HG03175 (cell line): ENCODE measurements at regions not wholly inside any gene's neighbourhood (a gene's known extent, or its start where the extent isn't known, plus 50 kb on each side); places are given as distances from the start of the nearest gene placed in this dataset.

Experiments used
- ATAC-seq: cut with Tn5 transposase; IDR thresholded peaks from one replicate; pipeline ENCODE4 v1.9.1; 2021; ENCODE audit warnings: mild to moderate bottlenecking, moderate library complexity; ENCODE audit not compliant: unreplicated experiment

- no peak for ATAC-seq
These were observed 1295.1 kb upstream of the PCDH20 start for GRCh38 chr13:62710787-62711186.

DNA sequence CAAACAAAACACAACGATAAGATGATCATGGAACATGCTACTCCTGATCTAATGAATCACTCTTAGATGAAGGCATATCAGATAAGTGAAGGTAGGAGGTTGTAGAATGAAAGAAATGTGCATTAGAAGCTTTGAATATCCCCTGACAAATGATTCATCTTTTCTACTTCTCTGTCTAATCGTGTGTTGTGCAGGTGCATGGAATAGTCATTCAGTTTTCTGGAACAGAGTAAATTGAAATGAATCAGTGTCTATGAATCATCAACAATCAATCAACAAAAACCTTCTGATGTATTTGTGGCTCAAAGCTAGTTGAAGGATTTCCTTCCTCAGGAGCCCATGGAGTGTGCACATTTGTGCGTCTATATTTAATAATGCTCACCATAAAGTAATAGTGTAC lies 1290.4 kb upstream of the PCDH20 start:
- ATAC-seq, result no peak

DNA sequence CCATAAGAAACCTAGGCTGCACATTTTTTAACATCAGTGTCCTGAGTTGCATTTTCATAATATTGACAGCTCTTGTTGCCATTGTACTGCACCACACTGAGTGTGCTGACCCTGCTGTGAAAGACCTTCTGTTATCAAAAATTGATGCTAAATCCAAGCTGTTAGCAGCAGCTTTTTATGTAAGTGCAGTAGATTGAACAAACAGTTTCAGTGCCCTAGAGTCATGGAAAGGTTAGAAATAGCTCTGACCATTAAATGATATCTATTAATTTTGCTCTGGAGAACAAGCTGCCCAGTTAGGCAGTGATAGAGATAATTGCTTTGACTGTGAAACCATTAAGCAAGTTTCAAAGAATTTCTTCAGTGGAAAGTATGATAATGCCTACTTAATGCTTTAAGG lies 1289.2 kb upstream of the PCDH20 start:
- ATAC-seq, result no peak

- ATAC-seq, result no peak
These were observed 1286.9 kb upstream of the PCDH20 start for GRCh38 chr13:62702502-62702901.

GRCh38 chr13:62697701-62698100 lies 1282.1 kb upstream of the PCDH20 start:
- no peak for ATAC-seq

GRCh38 chr13:62696490-62696889 lies 1280.8 kb upstream of the PCDH20 start:
- no peak for ATAC-seq

GRCh38 chr13:62687732-62688131 lies 1272.1 kb upstream of the PCDH20 start:
- no peak for ATAC-seq

GRCh38 chr13:62684359-62684758 lies 1268.7 kb upstream of the PCDH20 start:
- ATAC-seq, result no peak

DNA sequence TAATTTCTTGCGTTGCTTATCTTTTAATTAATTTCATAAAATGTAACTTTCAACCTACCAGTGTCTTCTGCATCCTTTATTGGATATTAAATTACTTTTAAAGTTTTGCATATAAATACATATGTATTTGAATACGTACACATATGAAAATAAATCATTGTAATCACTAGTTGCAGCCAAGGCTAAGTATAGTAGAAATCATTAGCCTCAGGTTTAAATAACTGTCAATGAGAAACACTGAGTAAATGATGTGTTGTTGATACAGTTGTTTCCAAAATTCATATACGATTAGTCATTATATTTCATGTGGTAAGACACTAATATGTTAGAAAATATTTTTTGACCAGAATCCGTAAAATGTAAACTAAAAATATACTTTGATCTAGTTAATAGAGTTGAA lies 1267.1 kb upstream of the PCDH20 start:
- ATAC-seq, result no peak

GRCh38 chr13:62678039-62678438 lies 1262.4 kb upstream of the PCDH20 start:
- no peak for ATAC-seq

- ATAC-seq, result no peak
These were observed 1248.1 kb upstream of the PCDH20 start for GRCh38 chr13:62663767-62664166.

GRCh38 chr13:62659365-62659764 lies 1243.7 kb upstream of the PCDH20 start:
- ATAC-seq, result no peak

GRCh38 chr13:62653371-62653770 lies 1237.7 kb upstream of the PCDH20 start:
- ATAC-seq, result no peak

GRCh38 chr13:62643799-62644524 lies 1228.3 kb upstream of the PCDH20 start:
- ATAC-seq, result peak; percentile 72

GRCh38 chr13:62643007-62643483 lies 1227.4 kb upstream of the PCDH20 start:
- peak; percentile 41 for ATAC-seq

DNA sequence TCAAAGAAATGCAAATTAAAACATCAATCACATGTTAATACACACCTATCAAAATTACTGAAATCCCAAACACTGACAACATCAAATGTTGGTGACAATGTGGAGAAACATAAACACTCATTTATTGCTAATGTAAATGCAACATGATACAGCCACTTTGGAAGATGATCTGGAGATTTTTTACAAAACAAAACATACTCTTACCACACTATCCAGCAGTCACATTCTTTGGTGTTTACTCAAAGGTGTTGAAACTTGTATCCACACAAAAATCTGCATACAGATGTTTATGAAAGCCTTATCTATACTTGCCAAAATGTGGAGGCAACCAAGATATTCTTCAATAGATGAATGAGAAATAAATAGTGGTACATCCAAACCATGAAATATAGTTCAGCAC lies 1219.5 kb upstream of the PCDH20 start:
- no peak for ATAC-seq

GRCh38 chr13:62633448-62633847 lies 1217.8 kb upstream of the PCDH20 start:
- no peak for ATAC-seq

GRCh38 chr13:62631619-62632018 lies 1216.0 kb upstream of the PCDH20 start:
- no peak for ATAC-seq

DNA sequence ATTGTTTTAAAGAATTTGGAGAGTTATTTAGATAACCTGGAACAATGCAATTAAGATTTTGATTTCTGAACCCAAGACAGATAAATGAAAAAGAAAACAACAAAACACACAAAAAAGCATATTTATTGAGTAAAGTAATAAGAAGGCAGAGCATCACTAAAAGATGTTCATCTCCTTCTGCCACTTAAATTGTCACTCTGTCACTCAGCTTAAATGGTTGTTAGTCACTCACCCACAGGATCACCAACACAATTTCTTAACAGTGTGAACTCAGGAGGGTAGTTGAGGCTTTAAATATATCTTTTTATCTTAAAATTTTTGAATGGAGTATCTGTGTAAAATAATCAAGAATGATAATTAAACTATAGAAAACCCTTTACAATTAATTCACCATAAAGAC lies 1215.5 kb upstream of the PCDH20 start:
- ATAC-seq, result no peak

DNA sequence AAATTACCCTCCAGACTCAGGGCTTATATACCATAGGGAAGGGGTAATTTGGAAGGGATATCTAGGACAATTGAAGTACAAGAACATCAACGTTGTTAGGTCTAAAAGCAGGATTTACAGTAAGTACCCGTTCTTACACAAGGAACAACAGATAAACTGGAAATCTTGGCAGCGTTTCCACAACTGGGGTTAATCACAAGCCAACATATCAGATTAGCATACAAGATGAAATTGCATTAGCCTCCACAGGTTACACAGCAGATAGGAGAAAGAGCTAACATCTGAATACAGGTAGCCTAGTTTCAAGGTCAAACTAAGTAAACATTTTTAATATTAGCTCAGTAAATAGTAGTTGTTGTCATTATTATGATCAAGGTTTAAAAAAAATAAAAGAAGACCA lies 1214.0 kb upstream of the PCDH20 start:
- ATAC-seq, result no peak

GRCh38 chr13:62627226-62627625 lies 1211.6 kb upstream of the PCDH20 start:
- no peak for ATAC-seq

DNA sequence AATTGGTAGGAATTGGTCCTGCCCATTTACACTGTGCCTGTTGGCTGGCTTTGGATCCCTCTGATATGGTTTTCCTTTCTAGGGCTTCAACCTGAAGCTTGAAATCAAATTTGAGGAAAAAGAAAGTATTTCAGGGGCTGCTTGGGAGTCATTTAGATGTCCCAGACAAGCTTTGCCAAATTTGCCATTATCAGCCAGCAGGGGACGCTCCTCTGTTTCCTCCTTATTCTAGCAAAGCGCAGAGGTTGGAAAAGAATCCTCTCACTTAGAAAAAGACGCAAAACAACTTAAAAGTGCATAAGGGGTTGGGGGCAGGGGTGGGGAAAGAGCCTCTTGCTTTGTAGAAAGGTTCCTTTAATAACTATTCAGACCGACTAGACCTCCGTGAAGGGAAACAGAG lies 1211.1 kb upstream of the PCDH20 start:
- ATAC-seq, result no peak
